PC-3 (cell line): ENCODE measurements at regions not wholly inside any gene's neighbourhood (a gene's known extent, or its start where the extent isn't known, plus 50 kb on each side); places are given as distances from the start of the nearest gene placed in this dataset.

Experiments
- EZH2 ChIP-seq: fragments of 300-600 bp; sonication (generic); IDR thresholded peaks from one replicate; pipeline ENCODE4 v1.6.1; 2017; ENCODE audit warnings: antibody characterized with exemption, mild to moderate bottlenecking, low read length; ENCODE audit not compliant: unreplicated experiment
- TF ChIP-seq, protein P1 (sequence below): fragments of 300-600 bp; sonication (generic); conservative IDR thresholded peaks from 2 replicates; pipeline ENCODE4 v1.5.1; 2017; ENCODE audit warnings: antibody characterized with exemption, low read depth, mild to moderate bottlenecking, low read length

- TF ChIP-seq, protein P1, sequence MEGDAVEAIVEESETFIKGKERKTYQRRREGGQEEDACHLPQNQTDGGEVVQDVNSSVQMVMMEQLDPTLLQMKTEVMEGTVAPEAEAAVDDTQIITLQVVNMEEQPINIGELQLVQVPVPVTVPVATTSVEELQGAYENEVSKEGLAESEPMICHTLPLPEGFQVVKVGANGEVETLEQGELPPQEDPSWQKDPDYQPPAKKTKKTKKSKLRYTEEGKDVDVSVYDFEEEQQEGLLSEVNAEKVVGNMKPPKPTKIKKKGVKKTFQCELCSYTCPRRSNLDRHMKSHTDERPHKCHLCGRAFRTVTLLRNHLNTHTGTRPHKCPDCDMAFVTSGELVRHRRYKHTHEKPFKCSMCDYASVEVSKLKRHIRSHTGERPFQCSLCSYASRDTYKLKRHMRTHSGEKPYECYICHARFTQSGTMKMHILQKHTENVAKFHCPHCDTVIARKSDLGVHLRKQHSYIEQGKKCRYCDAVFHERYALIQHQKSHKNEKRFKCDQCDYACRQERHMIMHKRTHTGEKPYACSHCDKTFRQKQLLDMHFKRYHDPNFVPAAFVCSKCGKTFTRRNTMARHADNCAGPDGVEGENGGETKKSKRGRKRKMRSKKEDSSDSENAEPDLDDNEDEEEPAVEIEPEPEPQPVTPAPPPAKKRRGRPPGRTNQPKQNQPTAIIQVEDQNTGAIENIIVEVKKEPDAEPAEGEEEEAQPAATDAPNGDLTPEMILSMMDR, result no peak
- TF ChIP-seq EZH2, result no peak
Measured at GRCh38 chrX:43581888-43582539, 74.1 kb upstream of the MAOA start.
